HEK293 (cell line): ENCODE measurements at regions not wholly inside any gene's neighbourhood (a gene's known extent, or its start where the extent isn't known, plus 50 kb on each side); places are given as distances from the start of the nearest gene placed in this dataset.
"Not testable (repeated sequence)": the region's sequence is repeated elsewhere in the genome, so short reads cannot be mapped to it uniquely, and the experiment has no call there.

Source experiments
- CTCF ChIA-PET: fragments of 350-600 bp; formaldehyde crosslinking; extraction: SDS; loops from one replicate; lab custom pipeline; 2021; ENCODE audit warnings: antibody characterized with exemption; lab: Yijun Ruan, JAX
- POLR2A ChIA-PET: fragments of 300-600 bp; formaldehyde crosslinking; extraction: SDS; loops from one replicate; lab custom pipeline; 2020; ENCODE audit warnings: antibody characterized with exemption, inconsistent platforms; lab: Yijun Ruan, JAX
- H3K27ac ChIP-seq: fragments of 200-500 bp; sonication (Bioruptor generic); 2 replicates; pipeline ENCODE4 v1.5.1; 2014; ENCODE audit warnings: low read depth, low read length, control low read depth, inconsistent platforms; ENCODE audit errors: extremely low read depth
- H3K36me3 ChIP-seq, 2 experiments: fragments of 200-500 bp in 1 of 2; sonication (Bioruptor generic) in 1 of 2; 1 replicate in 1 of 2; 2 replicates in 1 of 2; pipeline ENCODE4 v1.5.1; 2014 to 2017; ENCODE audit warnings: inconsistent platforms in 2 of 2, low read length in 2 of 2; ENCODE audit not compliant: control insufficient read depth in 2 of 2, insufficient read depth in 1 of 2
- H3K4me1 ChIP-seq: fragments of 200-500 bp; sonication (Bioruptor generic); 2 replicates; pipeline ENCODE4 v1.5.1; 2014; ENCODE audit warnings: mild to moderate bottlenecking, low read length, inconsistent platforms; ENCODE audit not compliant: control insufficient read depth, insufficient read depth
- H3K4me3 ChIP-seq: 2 replicates; pipeline ENCODE4 v1.5.1; 2011; ENCODE audit warnings: low read depth, mild to moderate bottlenecking, control low read depth, low read length, moderate library complexity
- H3K9me3 ChIP-seq: fragments of 200-500 bp; sonication (Bioruptor generic); 2 replicates; pipeline ENCODE4 v1.5.1; 2014; ENCODE audit warnings: low read depth, low read length, inconsistent platforms; ENCODE audit not compliant: control insufficient read depth, insufficient read depth
- BCL11A ChIP-seq: fragments of 450-650 bp; formaldehyde crosslinking; IDR thresholded peaks from 2 replicates; pipeline ENCODE4 v1.5.1; 2016; ENCODE audit warnings: low read depth, missing biosample characterization, missing genetic modification characterization
- HOXC10 ChIP-seq: sonication (generic); formaldehyde crosslinking; IDR thresholded peaks from 2 replicates; pipeline ENCODE4 v1.8.1; 2023; ENCODE audit warnings: mild to moderate bottlenecking, missing genetic modification reagents
- HOXD13 ChIP-seq: sonication (generic); formaldehyde crosslinking; IDR thresholded peaks from 2 replicates; pipeline ENCODE4 v1.8.0; 2022; ENCODE audit warnings: missing genetic modification reagents, borderline replicate concordance
- PRDM4 ChIP-seq: fragments of 450-650 bp; formaldehyde crosslinking; IDR thresholded peaks from 2 replicates; pipeline ENCODE4 v1.5.1; 2017; ENCODE audit warnings: missing biosample characterization, missing genetic modification characterization
- SP7 ChIP-seq: fragments of 450-650 bp; formaldehyde crosslinking; IDR thresholded peaks from 2 replicates; pipeline ENCODE4 v1.5.1; 2016; ENCODE audit warnings: missing biosample characterization, missing genetic modification characterization
- ZFP37 ChIP-seq: fragments of 450-650 bp; formaldehyde crosslinking; IDR thresholded peaks from 2 replicates; pipeline ENCODE4 v1.5.1; 2016; ENCODE audit warnings: missing biosample characterization, missing genetic modification characterization
- ZNF133 ChIP-seq: fragments of 450-650 bp; formaldehyde crosslinking; IDR thresholded peaks from 2 replicates; pipeline ENCODE4 v1.5.1; 2016; ENCODE audit warnings: missing biosample characterization, missing genetic modification characterization
- ZNF184 ChIP-seq: fragments of 450-650 bp; IDR thresholded peaks from 2 replicates; pipeline ENCODE4 v1.5.1; 2018; ENCODE audit warnings: missing biosample characterization, mild to moderate bottlenecking, missing genetic modification characterization
- ZNF211 ChIP-seq: fragments of 450-650 bp; formaldehyde crosslinking; IDR thresholded peaks from 2 replicates; pipeline ENCODE4 v1.5.1; 2016; ENCODE audit warnings: low read depth, missing biosample characterization, missing genetic modification characterization
- ZNF548 ChIP-seq: fragments of 450-650 bp; formaldehyde crosslinking; IDR thresholded peaks from 2 replicates; pipeline ENCODE4 v1.5.1; 2016; ENCODE audit warnings: missing biosample characterization, missing genetic modification characterization
- ZNF561 ChIP-seq: fragments of 450-650 bp; IDR thresholded peaks from 2 replicates; pipeline ENCODE4 v1.5.1; 2018; ENCODE audit warnings: missing biosample characterization, missing genetic modification characterization, borderline replicate concordance
- ZNF701 ChIP-seq: fragments of 450-650 bp; formaldehyde crosslinking; IDR thresholded peaks from 2 replicates; pipeline ENCODE4 v1.5.1; 2016; ENCODE audit warnings: missing biosample characterization, missing genetic modification characterization
- ZNF785 ChIP-seq: fragments of 450-650 bp; formaldehyde crosslinking; IDR thresholded peaks from 2 replicates; pipeline ENCODE4 v1.5.1; 2016; ENCODE audit warnings: missing biosample characterization, missing genetic modification characterization
- ZNF792 ChIP-seq: fragments of 450-650 bp; formaldehyde crosslinking; IDR thresholded peaks from 2 replicates; pipeline ENCODE4 v1.5.1; 2016; ENCODE audit warnings: missing biosample characterization, missing genetic modification characterization
- TF ChIP-seq, protein P1 (sequence below): fragments of 450-650 bp; formaldehyde crosslinking; conservative IDR thresholded peaks from 2 replicates; pipeline ENCODE4 v1.5.1; 2016; ENCODE audit warnings: low read depth, missing biosample characterization, missing genetic modification characterization

DNA sequence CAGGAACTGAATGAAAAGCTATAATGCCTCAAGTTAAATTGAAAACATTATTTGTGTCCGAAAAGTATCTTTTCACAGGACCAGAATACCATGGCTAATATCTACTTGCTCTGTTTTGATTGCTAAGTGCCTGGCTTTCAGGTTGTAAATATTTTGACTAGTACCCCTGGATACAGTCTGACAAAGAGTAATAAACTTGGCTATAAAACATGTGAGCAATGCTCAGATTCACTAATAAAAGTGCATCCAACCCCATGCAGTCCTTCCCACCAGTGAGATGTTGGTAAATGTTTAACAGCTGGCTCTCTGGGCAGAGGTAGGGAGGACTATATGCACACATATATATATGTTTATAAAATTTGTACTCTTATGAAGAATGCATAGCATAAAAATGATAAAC, 281.8 kb upstream of the TGFBR2 start (continued):
- TF ChIP-seq ZNF785 (no peak), ZNF133 (no peak), ZNF184 (tag by site-specific recombination) (no peak), PRDM4 (peak; percentile 43; the same call in 1 of the 2 replicates), HOXC10 (CRISPR knock-in tag) (no peak), ZNF792 (tag by site-specific recombination) (no peak), SP7 (tag by site-specific recombination) (no peak), ZNF211 (tag by site-specific recombination) (no peak), ZFP37 (tag by site-specific recombination) (no peak), ZNF548 (tag by site-specific recombination) (no peak), ZNF561 (tag by site-specific recombination) (no peak), BCL11A (tag by site-specific recombination) (no peak), HOXD13 (CRISPR knock-in tag) (peak; percentile 76; the same call in 1 of the 2 replicates), ZNF701 (tag by site-specific recombination) (no peak)
- TF ChIP-seq, protein P1, sequence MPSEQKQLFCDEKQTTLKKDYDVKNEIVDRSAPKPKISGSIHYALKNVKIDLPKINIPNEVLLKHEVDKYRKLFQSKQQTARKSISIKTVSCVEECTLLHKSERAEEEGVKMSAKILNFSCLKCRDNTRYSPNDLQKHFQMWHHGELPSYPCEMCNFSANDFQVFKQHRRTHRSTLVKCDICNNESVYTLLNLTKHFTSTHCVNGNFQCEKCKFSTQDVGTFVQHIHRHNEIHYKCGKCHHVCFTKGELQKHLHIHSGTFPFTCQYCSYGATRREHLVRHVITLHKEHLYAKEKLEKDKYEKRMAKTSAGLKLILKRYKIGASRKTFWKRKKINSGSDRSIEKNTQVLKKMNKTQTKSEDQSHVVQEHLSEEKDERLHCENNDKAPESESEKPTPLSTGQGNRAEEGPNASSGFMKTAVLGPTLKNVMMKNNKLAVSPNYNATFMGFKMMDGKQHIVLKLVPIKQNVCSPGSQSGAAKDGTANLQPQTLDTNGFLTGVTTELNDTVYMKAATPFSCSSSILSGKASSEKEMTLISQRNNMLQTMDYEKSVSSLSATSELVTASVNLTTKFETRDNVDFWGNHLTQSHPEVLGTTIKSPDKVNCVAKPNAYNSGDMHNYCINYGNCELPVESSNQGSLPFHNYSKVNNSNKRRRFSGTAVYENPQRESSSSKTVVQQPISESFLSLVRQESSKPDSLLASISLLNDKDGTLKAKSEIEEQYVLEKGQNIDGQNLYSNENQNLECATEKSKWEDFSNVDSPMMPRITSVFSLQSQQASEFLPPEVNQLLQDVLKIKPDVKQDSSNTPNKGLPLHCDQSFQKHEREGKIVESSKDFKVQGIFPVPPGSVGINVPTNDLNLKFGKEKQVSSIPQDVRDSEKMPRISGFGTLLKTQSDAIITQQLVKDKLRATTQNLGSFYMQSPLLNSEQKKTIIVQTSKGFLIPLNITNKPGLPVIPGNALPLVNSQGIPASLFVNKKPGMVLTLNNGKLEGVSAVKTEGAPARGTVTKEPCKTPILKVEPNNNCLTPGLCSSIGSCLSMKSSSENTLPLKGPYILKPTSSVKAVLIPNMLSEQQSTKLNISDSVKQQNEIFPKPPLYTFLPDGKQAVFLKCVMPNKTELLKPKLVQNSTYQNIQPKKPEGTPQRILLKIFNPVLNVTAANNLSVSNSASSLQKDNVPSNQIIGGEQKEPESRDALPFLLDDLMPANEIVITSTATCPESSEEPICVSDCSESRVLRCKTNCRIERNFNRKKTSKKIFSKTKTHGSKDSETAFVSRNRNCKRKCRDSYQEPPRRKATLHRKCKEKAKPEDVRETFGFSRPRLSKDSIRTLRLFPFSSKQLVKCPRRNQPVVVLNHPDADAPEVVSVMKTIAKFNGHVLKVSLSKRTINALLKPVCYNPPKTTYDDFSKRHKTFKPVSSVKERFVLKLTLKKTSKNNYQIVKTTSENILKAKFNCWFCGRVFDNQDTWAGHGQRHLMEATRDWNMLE (tag by site-specific recombination): no peak

- H3K27ac ChIP-seq, H3K4me1 ChIP-seq, H3K9me3 ChIP-seq, POLR2A ChIA-PET, H3K4me3 ChIP-seq, CTCF ChIA-PET, H3K36me3 ChIP-seq: not testable (repeated sequence)
These were observed 278.4 kb upstream of the TGFBR2 start for GRCh38 chr3:30327976-30328375.

DNA sequence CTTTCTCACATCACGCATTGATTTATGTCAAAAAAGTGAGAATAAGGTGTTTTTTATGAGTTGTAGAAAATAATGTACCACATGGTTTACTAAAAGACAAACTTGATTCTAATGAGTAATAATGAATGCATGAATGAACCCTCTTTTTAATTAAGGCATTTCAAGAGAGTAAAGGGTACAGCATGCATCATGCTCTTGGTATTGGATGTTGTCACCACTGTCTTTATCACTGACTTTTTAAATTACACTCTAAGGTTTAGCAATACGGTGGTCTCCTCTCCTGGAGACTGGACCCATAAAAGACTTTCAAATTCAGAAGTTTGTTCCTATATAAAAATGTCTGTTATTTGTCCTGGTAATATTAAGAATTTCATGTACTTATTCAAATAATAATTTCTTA, 277.5 kb upstream of the TGFBR2 start:
- H3K27ac ChIP-seq, H3K4me1 ChIP-seq, POLR2A ChIA-PET, H3K36me3 ChIP-seq, CTCF ChIA-PET, H3K4me3 ChIP-seq, H3K9me3 ChIP-seq: not testable (repeated sequence)
